ENCODE measurements at regions not wholly inside any gene's neighbourhood (a gene's known extent, or its start where the extent isn't known, plus 50 kb on each side); places are given as distances from the start of the nearest gene placed in this dataset.

DNA sequence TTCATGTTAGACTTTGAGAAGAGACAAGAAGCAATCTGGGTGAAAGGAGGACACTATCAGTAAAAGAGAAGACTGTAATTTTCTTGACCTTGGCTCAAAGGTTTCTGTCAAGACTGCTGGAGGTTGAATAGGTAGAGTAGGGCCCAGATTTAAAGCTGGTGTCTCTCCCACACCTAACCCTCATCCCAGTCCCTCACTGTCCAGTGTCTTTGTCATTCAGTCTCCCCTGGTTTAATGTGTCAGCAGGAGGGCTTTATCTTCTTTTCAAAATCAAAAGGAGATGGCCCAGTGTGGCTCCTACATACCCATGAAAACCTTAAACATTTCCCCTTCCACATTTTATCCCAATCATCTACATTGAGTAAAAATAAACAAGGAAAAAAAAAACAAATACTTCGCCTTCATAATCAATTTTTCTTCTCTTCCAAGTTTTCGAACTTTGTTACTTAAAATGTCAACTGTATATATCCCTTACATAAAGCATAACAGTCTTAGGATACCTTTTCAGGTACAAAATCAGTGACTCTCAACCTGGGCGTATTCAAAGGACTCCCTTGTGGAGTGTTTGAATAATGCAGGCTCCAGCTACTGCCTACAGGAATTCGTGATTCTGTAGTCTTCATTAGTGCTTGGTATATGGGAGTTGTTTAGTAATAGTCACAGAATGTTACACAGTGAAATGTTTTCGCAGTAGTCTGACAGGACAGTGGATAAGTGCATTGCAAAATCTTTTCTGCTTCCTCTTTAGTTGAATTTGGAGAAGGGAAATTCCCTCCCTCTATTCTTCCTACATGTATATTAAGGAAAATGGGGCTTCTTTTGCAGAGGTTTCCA lies 87.2 kb downstream of the FAT3 start (continued):
- peak; percentile 92 for TF ChIP-seq NANOG (IDR thresholded peaks at IDR 0.05; ENCODE audit: insufficient read depth, low read depth, low read length, poor library complexity, severe bottlenecking)
- no peak for TF ChIP-seq KDM4A (IDR thresholded peaks at IDR 0.05; ENCODE audit: low read depth, low read length, severe bottlenecking)
- no peak for TF ChIP-seq EZH2 (IDR thresholded peaks at IDR 0.05; ENCODE audit: low read depth, low read length, severe bottlenecking)
- TF ChIP-seq EP300 (IDR thresholded peaks at IDR 0.05; ENCODE audit: borderline replicate concordance in 1 of 2, low read depth in 2 of 2, low read length in 2 of 2), result peak in 1 of 2 experiments; percentile 12; a peak in 1 of 3 replicates
- TF ChIP-seq HDAC2 (IDR thresholded peaks at IDR 0.05; ENCODE audit: borderline replicate concordance in 1 of 2, low read depth in 2 of 2, low read length in 2 of 2), result peak; percentile 41 to 94; a peak in 3 of 4 replicates
- TF ChIP-seq POU5F1 (IDR thresholded peaks at IDR 0.05; ENCODE audit: low read depth, low read length), result peak; percentile 94
- no peak for TF ChIP-seq POLR2A (IDR thresholded peaks at IDR 0.05; ENCODE audit: control extremely low read depth in 1 of 2, low read depth in 2 of 2, low read length in 2 of 2)
- no peak for TF ChIP-seq GTF2F1 (IDR thresholded peaks at IDR 0.05; ENCODE audit: borderline replicate concordance, low read depth, low read length)
- TF ChIP-seq TAF7 (optimal IDR thresholded peaks at IDR 0.05; ENCODE audit: borderline replicate concordance, low read depth, low read length), result no peak
